ENCODE measurements at regions not wholly inside any gene's neighbourhood (a gene's known extent, or its start where the extent isn't known, plus 50 kb on each side); places are given as distances from the start of the nearest gene placed in this dataset.

GRCh38 chr7:18396953-18397352 lies 98.6 kb upstream of the HDAC9 start:
- Histone ChIP-seq H3K9me3 (ENCODE audit: insufficient read depth, low read depth, low read length) (no peaks in the 10 kb centered on the region), H3K4me2 (ENCODE audit: low read depth, low read length, poor library complexity, severe bottlenecking) (no peak overlapping the region), H3K9me2 (replicated peaks; ENCODE audit: low read depth, low read length) (no peaks in the 10 kb centered on the region), H3K9ac (ENCODE audit: low read depth, low read length, poor library complexity, severe bottlenecking) (no peak overlapping the region), H3K27me3 (ENCODE audit: insufficient read depth, low read length, poor library complexity, severe bottlenecking) (no peaks in the 10 kb centered on the region), H2AFZ (ENCODE audit: low read length) (no peak overlapping the region), H3K79me2 (ENCODE audit: insufficient read depth, low read length) (peaks cover 73% of the 10 kb centered on the region), H3K4me1 (ENCODE audit: insufficient read depth, low read length, poor library complexity, severe bottlenecking) (peaks cover 14% of the 10 kb centered on the region), H4K20me1 (ENCODE audit: insufficient read depth, low read length, poor library complexity, severe bottlenecking) (no peaks in the 10 kb centered on the region), H3F3A (ENCODE audit: low read depth) (no peaks in the 10 kb centered on the region), H3K4me3 (ENCODE audit: low read length, poor library complexity, severe bottlenecking) (no peak overlapping the region), H3K36me3 (ENCODE audit: insufficient read depth, low read length) (no peaks in the 10 kb centered on the region)
- TF ChIP-seq CTCF (conservative IDR thresholded peaks at IDR 0.05; ENCODE audit: low read length): no peak
- TF ChIP-seq EZH2phosphoT487 (IDR thresholded peaks at IDR 0.05; ENCODE audit: borderline replicate concordance): no peak

GRCh38 chr7:18399436-18400235 lies 95.9 kb upstream of the HDAC9 start:
- H3K4me2 ChIP-seq (ENCODE audit: low read depth, low read length, poor library complexity, severe bottlenecking): no peak overlapping the region
- H2AFZ ChIP-seq (ENCODE audit: low read length): no peak overlapping the region
- H3K4me1 ChIP-seq (ENCODE audit: insufficient read depth, low read length, poor library complexity, severe bottlenecking): peaks cover 22% of the 10 kb centered on the region
- H3K36me3 ChIP-seq (ENCODE audit: insufficient read depth, low read length): no peaks in the 10 kb centered on the region
- H3K79me2 ChIP-seq (ENCODE audit: insufficient read depth, low read length): peaks cover 80% of the 10 kb centered on the region
- no peaks in the 10 kb centered on the region for H3K9me3 ChIP-seq (ENCODE audit: insufficient read depth, low read depth, low read length)
- no peak overlapping the region for H3K9ac ChIP-seq (ENCODE audit: low read depth, low read length, poor library complexity, severe bottlenecking)
- H3K27me3 ChIP-seq (ENCODE audit: insufficient read depth, low read length, poor library complexity, severe bottlenecking): no peaks in the 10 kb centered on the region
- H3F3A ChIP-seq (ENCODE audit: low read depth): no peaks in the 10 kb centered on the region
- no peaks in the 10 kb centered on the region for H4K20me1 ChIP-seq (ENCODE audit: insufficient read depth, low read length, poor library complexity, severe bottlenecking)
- no peak overlapping the region for H3K4me3 ChIP-seq (ENCODE audit: low read length, poor library complexity, severe bottlenecking)
- TF ChIP-seq EZH2phosphoT487 (IDR thresholded peaks at IDR 0.05; ENCODE audit: borderline replicate concordance) (no peak), CTCF (conservative IDR thresholded peaks at IDR 0.05; ENCODE audit: low read length) (no peak)
- no peaks in the 10 kb centered on the region for H3K9me2 ChIP-seq (replicated peaks; ENCODE audit: low read depth, low read length)

GRCh38 chr7:18400275-18400674 lies 95.3 kb upstream of the HDAC9 start:
- Histone ChIP-seq H4K20me1 (ENCODE audit: insufficient read depth, low read length, poor library complexity, severe bottlenecking) (peaks cover 2% of the 10 kb centered on the region), H3K4me1 (ENCODE audit: insufficient read depth, low read length, poor library complexity, severe bottlenecking) (peaks cover 28% of the 10 kb centered on the region), H3K4me3 (ENCODE audit: low read length, poor library complexity, severe bottlenecking) (no peak overlapping the region), H3K79me2 (ENCODE audit: insufficient read depth, low read length) (peaks cover 77% of the 10 kb centered on the region), H3K9me2 (replicated peaks; ENCODE audit: low read depth, low read length) (no peaks in the 10 kb centered on the region), H3K36me3 (ENCODE audit: insufficient read depth, low read length) (no peaks in the 10 kb centered on the region), H3F3A (ENCODE audit: low read depth) (no peaks in the 10 kb centered on the region), H3K4me2 (ENCODE audit: low read depth, low read length, poor library complexity, severe bottlenecking) (no peak overlapping the region), H3K9me3 (ENCODE audit: insufficient read depth, low read depth, low read length) (no peaks in the 10 kb centered on the region), H3K27me3 (ENCODE audit: insufficient read depth, low read length, poor library complexity, severe bottlenecking) (no peaks in the 10 kb centered on the region), H3K9ac (ENCODE audit: low read depth, low read length, poor library complexity, severe bottlenecking) (no peak overlapping the region), H2AFZ (ENCODE audit: low read length) (no peak overlapping the region)
- no peak for TF ChIP-seq EZH2phosphoT487 (IDR thresholded peaks at IDR 0.05; ENCODE audit: borderline replicate concordance)
- TF ChIP-seq CTCF (conservative IDR thresholded peaks at IDR 0.05; ENCODE audit: low read length): no peak
